Suprapubic skin (tissue), 3 donors: ENCODE measurements at regions not wholly inside any gene's neighbourhood (a gene's known extent, or its start where the extent isn't known, plus 50 kb on each side); places are given as distances from the start of the nearest gene placed in this dataset.

Experiments
- EP300 ChIP-seq: sonication (generic); formaldehyde crosslinking; IDR thresholded peaks from one replicate; pipeline ENCODE4 v1.6.1; 2017; ENCODE audit warnings: antibody characterized with exemption
- POLR2A ChIP-seq, 2 donors: fragments of 450-650 bp; IDR thresholded peaks; one replicate each; pipeline ENCODE4 v1.6.1; 2017; ENCODE audit warnings: antibody characterized with exemption in 2 of 2, mild to moderate bottlenecking in 2 of 2, moderate library complexity in 2 of 2
- TF ChIP-seq, protein P1 (sequence below), 2 donors: fragments of 200-600 bp in 1 of 2; fragments of 450-650 bp in 1 of 2; sonication (generic) in 1 of 2; IDR thresholded peaks; one replicate each; pipeline ENCODE4 v1.5.1; 2016 to 2019; ENCODE audit warnings: antibody characterized with exemption in 2 of 2, mild to moderate bottlenecking in 1 of 2, moderate library complexity in 1 of 2

DNA sequence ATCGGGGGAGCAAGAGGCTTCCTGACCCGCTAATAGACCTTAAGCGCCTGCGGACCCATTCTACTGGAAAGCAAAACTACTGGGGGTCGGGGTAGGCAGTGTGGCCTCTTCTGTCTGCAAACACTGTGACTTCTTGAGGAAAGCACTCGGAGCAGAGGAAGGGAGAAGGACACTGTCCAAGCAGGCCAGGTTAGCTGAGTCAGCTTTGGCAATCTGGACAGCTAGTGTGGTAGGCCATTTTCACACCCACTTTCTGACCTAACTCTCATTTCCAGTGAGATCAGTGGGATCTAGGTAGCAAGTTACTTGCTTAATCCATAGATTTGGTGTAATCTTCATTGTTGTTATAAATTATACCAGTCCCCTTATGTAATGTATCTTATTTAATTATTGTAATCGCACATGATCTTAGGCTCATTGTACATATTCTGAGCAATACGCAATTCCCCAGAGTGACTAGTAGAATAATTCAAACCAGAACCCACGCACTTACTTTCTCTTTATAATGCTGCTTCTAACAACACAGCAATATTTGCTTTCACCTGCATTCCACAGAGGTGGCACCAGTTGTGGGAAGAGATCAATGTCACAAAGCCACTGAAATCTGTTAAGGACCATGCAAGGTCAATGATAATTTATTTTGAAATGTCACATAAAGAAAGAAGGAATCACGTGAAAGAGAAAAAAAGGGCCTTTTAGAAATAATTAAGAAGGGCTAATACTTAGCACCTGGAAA, 82.9 kb downstream of the NREP start:
- TF ChIP-seq, protein P1, sequence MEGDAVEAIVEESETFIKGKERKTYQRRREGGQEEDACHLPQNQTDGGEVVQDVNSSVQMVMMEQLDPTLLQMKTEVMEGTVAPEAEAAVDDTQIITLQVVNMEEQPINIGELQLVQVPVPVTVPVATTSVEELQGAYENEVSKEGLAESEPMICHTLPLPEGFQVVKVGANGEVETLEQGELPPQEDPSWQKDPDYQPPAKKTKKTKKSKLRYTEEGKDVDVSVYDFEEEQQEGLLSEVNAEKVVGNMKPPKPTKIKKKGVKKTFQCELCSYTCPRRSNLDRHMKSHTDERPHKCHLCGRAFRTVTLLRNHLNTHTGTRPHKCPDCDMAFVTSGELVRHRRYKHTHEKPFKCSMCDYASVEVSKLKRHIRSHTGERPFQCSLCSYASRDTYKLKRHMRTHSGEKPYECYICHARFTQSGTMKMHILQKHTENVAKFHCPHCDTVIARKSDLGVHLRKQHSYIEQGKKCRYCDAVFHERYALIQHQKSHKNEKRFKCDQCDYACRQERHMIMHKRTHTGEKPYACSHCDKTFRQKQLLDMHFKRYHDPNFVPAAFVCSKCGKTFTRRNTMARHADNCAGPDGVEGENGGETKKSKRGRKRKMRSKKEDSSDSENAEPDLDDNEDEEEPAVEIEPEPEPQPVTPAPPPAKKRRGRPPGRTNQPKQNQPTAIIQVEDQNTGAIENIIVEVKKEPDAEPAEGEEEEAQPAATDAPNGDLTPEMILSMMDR (IDR thresholded peaks at IDR 0.05) = no peak
- TF ChIP-seq EP300 = no peak
- TF ChIP-seq POLR2A (IDR thresholded peaks at IDR 0.05) = no peak
